GM12865 (cell line): ENCODE measurements at regions not wholly inside any gene's neighbourhood (a gene's known extent, or its start where the extent isn't known, plus 50 kb on each side); places are given as distances from the start of the nearest gene placed in this dataset.

Experiments used
- DNase-seq: peaks from one replicate; pipeline ENCODE4 v3.0.0; 2010; ENCODE audit warnings: low read depth
- H3K4me3 ChIP-seq: 2 replicates; pipeline ENCODE4 v1.5.1; 2011; ENCODE audit warnings: mild to moderate bottlenecking, low read depth, low read length, control low read depth
- TF ChIP-seq, protein P1 (sequence below): IDR thresholded peaks from 2 replicates; pipeline ENCODE4 v1.5.1; 2011; ENCODE audit warnings: low read length, control low read depth, low read depth, inconsistent platforms; ENCODE audit not compliant: insufficient read depth; ENCODE audit errors: missing control alignments

DNA sequence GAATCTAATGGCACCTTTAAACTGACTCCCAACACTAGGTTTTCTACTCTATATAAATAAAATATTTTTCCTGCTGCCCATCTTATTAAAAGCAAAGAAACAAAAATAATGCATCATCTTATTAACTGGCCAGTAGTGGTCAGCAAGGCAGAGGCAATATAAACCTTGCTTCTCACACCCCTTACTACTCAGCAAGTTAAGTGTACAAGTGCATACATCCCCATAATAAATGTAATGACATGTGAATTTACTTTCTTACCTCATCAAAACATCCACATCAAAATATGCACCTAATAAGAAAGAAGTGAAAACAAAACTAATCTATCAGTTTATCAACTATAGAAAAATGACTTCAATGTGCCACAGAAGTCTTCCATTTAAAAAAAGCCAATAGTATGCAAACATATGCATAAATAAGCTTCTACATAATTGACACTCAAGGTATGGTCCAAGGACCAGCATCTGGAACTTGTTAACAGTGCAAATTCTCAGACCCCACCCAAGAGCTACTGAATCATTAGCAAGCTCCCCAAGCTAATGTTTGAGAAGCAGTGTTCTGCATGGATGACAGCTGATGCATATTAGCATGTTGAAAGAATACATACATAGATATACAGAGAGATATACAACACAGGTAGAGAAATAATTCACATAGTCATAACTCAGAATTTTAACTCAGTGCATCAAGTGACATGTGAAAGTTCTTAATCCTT is 182.7 kb downstream of the C7orf25 start:
- TF ChIP-seq, protein P1, sequence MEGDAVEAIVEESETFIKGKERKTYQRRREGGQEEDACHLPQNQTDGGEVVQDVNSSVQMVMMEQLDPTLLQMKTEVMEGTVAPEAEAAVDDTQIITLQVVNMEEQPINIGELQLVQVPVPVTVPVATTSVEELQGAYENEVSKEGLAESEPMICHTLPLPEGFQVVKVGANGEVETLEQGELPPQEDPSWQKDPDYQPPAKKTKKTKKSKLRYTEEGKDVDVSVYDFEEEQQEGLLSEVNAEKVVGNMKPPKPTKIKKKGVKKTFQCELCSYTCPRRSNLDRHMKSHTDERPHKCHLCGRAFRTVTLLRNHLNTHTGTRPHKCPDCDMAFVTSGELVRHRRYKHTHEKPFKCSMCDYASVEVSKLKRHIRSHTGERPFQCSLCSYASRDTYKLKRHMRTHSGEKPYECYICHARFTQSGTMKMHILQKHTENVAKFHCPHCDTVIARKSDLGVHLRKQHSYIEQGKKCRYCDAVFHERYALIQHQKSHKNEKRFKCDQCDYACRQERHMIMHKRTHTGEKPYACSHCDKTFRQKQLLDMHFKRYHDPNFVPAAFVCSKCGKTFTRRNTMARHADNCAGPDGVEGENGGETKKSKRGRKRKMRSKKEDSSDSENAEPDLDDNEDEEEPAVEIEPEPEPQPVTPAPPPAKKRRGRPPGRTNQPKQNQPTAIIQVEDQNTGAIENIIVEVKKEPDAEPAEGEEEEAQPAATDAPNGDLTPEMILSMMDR, result no peak
- no peak overlapping the region for H3K4me3 ChIP-seq
- DNase-seq, result no peak

DNA sequence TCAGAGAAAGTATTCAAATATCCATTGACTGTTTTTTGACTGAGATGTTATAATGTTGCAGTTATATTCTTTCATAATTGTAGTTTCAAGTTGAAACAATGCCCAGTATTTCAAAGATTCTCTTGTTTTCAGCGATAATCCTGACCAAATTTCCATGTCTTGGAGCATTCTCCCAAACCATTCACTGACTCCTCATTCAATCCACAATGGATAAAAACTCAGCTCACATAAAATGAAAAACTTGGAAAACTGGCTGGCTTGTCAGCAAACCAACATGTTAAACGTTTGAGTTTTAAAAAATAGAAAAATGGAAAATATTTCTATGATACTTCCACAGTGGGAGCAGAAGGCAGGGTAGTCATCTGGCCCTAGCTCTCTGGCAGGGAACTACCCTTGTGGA is 184.4 kb downstream of the C7orf25 start:
- TF ChIP-seq, protein P1, result no peak
- no peak for DNase-seq
- H3K4me3 ChIP-seq, result no peak overlapping the region

DNA sequence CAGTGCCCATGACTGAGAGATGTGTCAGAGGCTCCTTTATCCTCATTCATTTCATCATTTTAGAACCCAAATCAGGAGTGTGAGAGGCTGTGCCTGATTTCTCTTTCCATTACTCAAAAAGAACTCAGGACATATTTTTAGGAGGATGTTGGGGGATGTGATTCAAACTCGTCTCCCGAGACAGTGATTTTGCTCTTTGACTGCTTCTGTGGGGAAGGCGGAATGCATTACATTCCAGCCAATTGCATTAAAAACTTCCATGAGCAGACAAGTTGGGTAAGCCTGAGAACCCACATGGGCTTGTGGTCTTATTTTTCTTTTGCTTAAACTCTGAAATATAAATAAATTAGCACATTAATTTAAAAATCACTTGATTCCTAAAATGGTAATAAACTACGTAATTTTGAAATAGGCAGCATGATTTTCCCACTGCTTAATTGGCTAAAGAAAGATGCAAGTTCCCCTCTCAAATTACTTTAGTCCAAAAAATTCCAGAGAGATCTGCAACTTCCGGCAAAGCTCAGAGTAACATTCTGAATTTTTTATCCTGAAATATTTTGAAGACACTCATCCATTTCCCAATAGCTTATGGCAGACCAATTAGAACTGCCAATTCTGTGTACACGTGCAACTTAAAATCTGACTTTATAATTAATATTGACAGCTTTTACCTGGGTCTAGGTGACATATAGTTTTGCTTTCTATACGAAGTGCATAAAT is 185.6 kb downstream of the C7orf25 start:
- DNase-seq, result no peak
- H3K4me3 ChIP-seq, result no peak overlapping the region
- TF ChIP-seq, protein P1, result no peak

DNA sequence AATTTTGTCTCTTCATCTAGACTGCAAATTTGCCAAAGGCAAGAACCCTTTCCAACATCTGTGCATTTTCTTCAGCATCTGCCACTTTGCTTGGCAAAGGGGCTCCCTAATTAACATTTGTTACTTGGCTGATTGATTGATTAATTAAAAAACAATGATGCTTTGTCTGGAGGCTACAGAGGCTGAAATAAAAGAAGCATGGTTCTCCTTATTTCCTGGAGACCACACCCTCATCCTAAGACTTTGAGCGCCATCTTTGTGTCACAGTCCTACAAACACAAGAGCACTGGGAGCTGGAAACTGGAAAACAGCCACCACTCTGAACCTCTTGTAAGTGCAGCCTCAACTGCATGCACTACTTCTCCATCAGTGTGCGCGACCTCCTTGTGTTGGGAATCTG is 189.2 kb downstream of the C7orf25 start:
- TF ChIP-seq, protein P1, result no peak

DNA sequence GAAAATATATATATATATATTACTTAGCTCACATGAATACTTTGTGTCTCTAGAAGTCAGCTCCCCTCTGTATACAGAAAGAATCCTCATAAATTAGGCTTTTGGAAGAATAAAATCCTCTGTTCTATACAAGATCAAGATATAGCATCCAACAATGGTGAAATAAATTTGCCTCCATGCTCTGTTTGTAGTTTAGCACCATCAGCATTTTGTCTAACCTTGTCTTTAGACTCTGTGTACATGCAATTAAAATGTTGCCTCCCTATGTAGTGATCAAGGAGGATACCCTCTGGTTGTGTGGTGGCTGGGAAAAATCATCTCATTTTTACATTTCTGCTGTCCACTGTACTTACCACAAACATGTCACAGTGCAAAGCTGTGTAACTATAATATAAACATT is 189.7 kb downstream of the C7orf25 start:
- H3K4me3 ChIP-seq, result no peak overlapping the region
- no peak for DNase-seq
- TF ChIP-seq, protein P1, result no peak

More for the DNA sequence above, 189.2 kb downstream of the C7orf25 start:
- H3K4me3 ChIP-seq, result no peak overlapping the region
- no peak for DNase-seq

DNA sequence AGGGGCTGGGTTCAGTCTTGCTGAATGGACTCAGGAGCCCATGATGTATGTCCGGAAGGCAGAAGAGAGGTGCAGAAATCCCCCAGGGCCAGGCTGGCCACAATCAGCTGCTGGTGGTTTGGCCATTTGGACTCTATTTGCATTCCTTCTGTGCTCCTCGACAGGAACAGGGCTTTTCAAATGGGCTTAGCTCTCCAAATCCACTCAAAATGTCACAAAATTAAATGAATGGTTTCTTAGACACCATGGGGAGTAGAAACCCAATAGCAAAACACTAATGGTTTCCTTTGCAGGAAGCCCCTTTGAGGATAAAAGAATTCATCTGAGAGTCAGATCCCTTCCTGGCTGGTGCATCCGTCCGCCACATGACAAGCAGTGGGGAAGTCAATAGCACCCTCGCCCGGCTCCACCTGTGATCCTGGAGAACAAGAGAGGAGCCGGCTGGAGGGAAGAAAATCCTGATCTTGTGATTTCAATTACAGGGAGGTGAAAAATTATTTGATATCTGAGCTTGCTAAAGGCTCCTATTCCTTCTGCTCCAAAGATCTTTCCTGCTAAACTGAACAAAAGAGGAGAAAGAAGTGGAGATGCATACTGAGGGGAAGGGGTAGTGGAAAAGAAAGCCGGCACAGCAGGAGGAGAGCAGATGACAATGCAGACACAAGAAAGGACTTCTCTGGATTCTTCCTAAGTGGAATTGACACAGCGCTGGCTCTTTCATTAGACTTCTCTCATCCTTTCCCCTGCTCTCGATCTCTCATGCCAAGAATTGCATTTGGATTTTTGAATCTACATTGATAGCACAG is 190.7 kb downstream of the C7orf25 start:
- H3K4me3 ChIP-seq, result no peak overlapping the region
- TF ChIP-seq, protein P1, result no peak
- no peak for DNase-seq
